Panc1 (cell line): ENCODE measurements at regions not wholly inside any gene's neighbourhood (a gene's known extent, or its start where the extent isn't known, plus 50 kb on each side); places are given as distances from the start of the nearest gene placed in this dataset.

Experiments used
- ATAC-seq: fragments of 200-7000 bp; cut with Tn5 transposase; 2 replicates; pipeline ENCODE4 v1.9.1; 2020; ENCODE audit warnings: mild to moderate bottlenecking, moderate library complexity
- BruUV-seq: library from RNA; stranded (reverse); fragments of 400-500 nt; replicated peaks from 2 replicates; lab custom pipeline; 2021; lab: Mats Ljungman, UMichigan
- CTCF ChIA-PET: fragments of 300-600 bp; sonication (Branson Sonifier 250); formaldehyde crosslinking; loops from one replicate; lab custom pipeline; 2022; ENCODE audit warnings: antibody characterized with exemption; lab: Charles Lee
- POLR2A ChIA-PET: fragments of 300-600 bp; sonication (Branson Sonifier 250); formaldehyde crosslinking; loops from one replicate; lab custom pipeline; 2022; ENCODE audit warnings: antibody characterized with exemption; lab: Charles Lee
- DNase-seq: peaks from one replicate; pipeline ENCODE4 v3.0.0-alpha.2; 2010; ENCODE audit warnings: low read depth, low spot score
- H3K27ac ChIP-seq: 2 replicates; pipeline ENCODE4 v1.5.1; 2011; ENCODE audit warnings: mild to moderate bottlenecking, low read length, inconsistent platforms
- H3K27me3 ChIP-seq: fragments of 200-500 bp; sonication (Bioruptor generic); 2 replicates; pipeline ENCODE4 v1.6.0; 2014; ENCODE audit warnings: low read length, inconsistent platforms; ENCODE audit not compliant: control insufficient read depth, insufficient read depth
- H3K36me3 ChIP-seq: fragments of 200-500 bp; sonication (Bioruptor generic); 2 replicates; pipeline ENCODE4 v1.5.1; 2014; ENCODE audit warnings: inconsistent platforms, mild to moderate bottlenecking, low read length, moderate library complexity; ENCODE audit not compliant: control insufficient read depth, insufficient read depth
- H3K4me1 ChIP-seq: 2 replicates; pipeline ENCODE4 v1.5.1; 2011; ENCODE audit warnings: inconsistent platforms, mild to moderate bottlenecking, low read length, moderate library complexity; ENCODE audit not compliant: control insufficient read depth, insufficient read depth
- H3K4me3 ChIP-seq, 2 experiments: 2 replicates each; pipeline ENCODE4 v1.5.1; 2011 to 2012; ENCODE audit warnings: low read depth in 2 of 2, low read length in 2 of 2, mild to moderate bottlenecking in 2 of 2, inconsistent platforms in 1 of 2, moderate library complexity in 1 of 2
- H3K9me3 ChIP-seq: fragments of 200-500 bp; sonication (Bioruptor generic); 2 replicates; pipeline ENCODE4 v1.5.1; 2014; ENCODE audit warnings: low read depth, mild to moderate bottlenecking, inconsistent platforms, low read length, moderate library complexity; ENCODE audit not compliant: control insufficient read depth, insufficient read depth
- CTCF ChIP-seq: fragments of 450-650 bp; IDR thresholded peaks from 2 replicates; pipeline ENCODE4 v1.5.1; 2017; ENCODE audit warnings: mild to moderate bottlenecking
- POLR2AphosphoS5 ChIP-seq: IDR thresholded peaks from 2 replicates; pipeline ENCODE4 v1.6.1; 2012; ENCODE audit warnings: mild to moderate bottlenecking, low read depth, low read length, moderate library complexity
- REST ChIP-seq, 2 experiments: IDR thresholded peaks; 2 replicates each; pipeline ENCODE4 v1.6.1; 2011 to 2012; ENCODE audit warnings: low read depth in 2 of 2, control low read depth in 1 of 2, low read length in 1 of 2, mild to moderate bottlenecking in 1 of 2, moderate library complexity in 1 of 2; ENCODE audit not compliant: insufficient read depth in 1 of 2
- SIN3A ChIP-seq: IDR thresholded peaks from 2 replicates; pipeline ENCODE4 v1.6.1; 2012; ENCODE audit warnings: low read depth, mild to moderate bottlenecking, low read length, moderate library complexity, borderline replicate concordance; ENCODE audit not compliant: insufficient read depth
- TCF7L2 ChIP-seq: IDR thresholded peaks from 2 replicates; pipeline ENCODE4 v1.6.1; 2011; ENCODE audit warnings: mild to moderate bottlenecking, low read depth, low read length, inconsistent platforms
- in situ Hi-C: cut with HindIII; loops from 2 replicates; pipeline ENCODE4 v1.10.0; 2016; ENCODE audit warnings: low sequenced_read_pairs, low pct_unique_long_range_greater_than_20kb
- intact Hi-C: fragments of 100-400 bp; cut with micrococcal nuclease; formaldehyde crosslinking; loops from one replicate; pipeline ENCODE4 v1.10.0; 2022; ENCODE audit not compliant: unreplicated experiment

- no peaks in the 10 kb centered on the region for H3K4me1 ChIP-seq
- intact Hi-C loops = no loop called here
- TF ChIP-seq SIN3A (no peak), POLR2AphosphoS5 (no peak), TCF7L2 (no peak), REST (IDR thresholded peaks at IDR 0.05; ENCODE audit: insufficient read depth in 1 of 2, low read depth in 2 of 2, low read length in 1 of 2) (no peak), CTCF (no peak)
- BruUV-seq = no TSS peak
- ATAC-seq (no peak), DNase-seq (no peak)
- no peak overlapping the region for H3K4me3 ChIP-seq
- ChIA-PET POLR2A (no interaction called here), CTCF (no interaction called here)
- H3K27ac ChIP-seq = no peak overlapping the region
- in situ Hi-C loops = no loop called here
- H3K36me3 ChIP-seq = no peaks in the 10 kb centered on the region
- H3K27me3 ChIP-seq = no peaks in the 10 kb centered on the region
- H3K9me3 ChIP-seq = no peaks in the 10 kb centered on the region
Observed at GRCh38 chr10:8923096-8923495, 868.6 kb downstream of the GATA3 start.

- Histone ChIP-seq H3K27ac (no peak overlapping the region), H3K9me3 (no peaks in the 10 kb centered on the region), H3K27me3 (no peaks in the 10 kb centered on the region), H3K4me3 (no peak overlapping the region), H3K36me3 (no peaks in the 10 kb centered on the region), H3K4me1 (no peaks in the 10 kb centered on the region)
- in situ Hi-C loops = no loop called here
- TF ChIP-seq TCF7L2 (no peak), SIN3A (no peak), REST (IDR thresholded peaks at IDR 0.05; ENCODE audit: insufficient read depth in 1 of 2, low read depth in 2 of 2, low read length in 1 of 2) (no peak), CTCF (no peak)
- POLR2A ChIA-PET = no interaction called here
- intact Hi-C loops = no loop called here
- CTCF ChIA-PET = no interaction called here
- DNase-seq (no peak), ATAC-seq (no peak)
- no TSS peak for BruUV-seq
Observed at GRCh38 chr10:8927705-8928104, 873.2 kb downstream of the GATA3 start.
